CD4-positive, alpha-beta T cell treated with Interleukin-4 for 1 hour (primary cell): ENCODE measurements at regions not wholly inside any gene's neighbourhood (a gene's known extent, or its start where the extent isn't known, plus 50 kb on each side); places are given as distances from the start of the nearest gene placed in this dataset.
"Not testable (repeated sequence)": the region's sequence is repeated elsewhere in the genome, so short reads cannot be mapped to it uniquely, and the experiment has no call there.

Experiments
- DNase-seq, 2 donors: peaks; one replicate each; pipeline ENCODE4 v3.0.0-alpha.2; 2020 to 2022

- DNase-seq = no peak
Measured at GRCh38 chr5:57724836-57725235, 242.2 kb upstream of the ACTBL2 start.

- no peak for DNase-seq
Measured at GRCh38 chr5:57721226-57721625, 238.6 kb upstream of the ACTBL2 start.

GRCh38 chr5:57720656-57721055, 238.0 kb upstream of the ACTBL2 start:
- no peak for DNase-seq

- no peak for DNase-seq
Measured at GRCh38 chr5:57719216-57719615, 236.6 kb upstream of the ACTBL2 start.

GRCh38 chr5:57718155-57718554, 235.5 kb upstream of the ACTBL2 start:
- DNase-seq = no peak

- DNase-seq = no peak
Measured at GRCh38 chr5:57717555-57717954, 234.9 kb upstream of the ACTBL2 start.

- no peak for DNase-seq
Measured at GRCh38 chr5:57716661-57717060, 234.1 kb upstream of the ACTBL2 start.

- no peak for DNase-seq
Measured at GRCh38 chr5:57715296-57715695, 232.7 kb upstream of the ACTBL2 start.

GRCh38 chr5:57713535-57713934, 230.9 kb upstream of the ACTBL2 start:
- DNase-seq = not testable (repeated sequence)

GRCh38 chr5:57711946-57712345, 229.3 kb upstream of the ACTBL2 start:
- DNase-seq = no peak

GRCh38 chr5:57711471-57711870, 228.9 kb upstream of the ACTBL2 start:
- DNase-seq = no peak

- no peak for DNase-seq
Measured at GRCh38 chr5:57710126-57710525, 227.5 kb upstream of the ACTBL2 start.

- DNase-seq = no peak
Measured at GRCh38 chr5:57705769-57706168, 223.2 kb upstream of the ACTBL2 start.

GRCh38 chr5:57703721-57704120, 221.1 kb upstream of the ACTBL2 start:
- no peak for DNase-seq

GRCh38 chr5:57700484-57700883, 217.9 kb upstream of the ACTBL2 start:
- no peak for DNase-seq

GRCh38 chr5:57700072-57700471, 217.5 kb upstream of the ACTBL2 start:
- DNase-seq = no peak

- DNase-seq = no peak
Measured at GRCh38 chr5:57698802-57699201, 216.2 kb upstream of the ACTBL2 start.

GRCh38 chr5:57698086-57698485, 215.5 kb upstream of the ACTBL2 start:
- no peak for DNase-seq

- DNase-seq = no peak
Measured at GRCh38 chr5:57696825-57697570, 214.4 kb upstream of the ACTBL2 start.

- no peak for DNase-seq
Measured at GRCh38 chr5:57696389-57696769, 213.8 kb upstream of the ACTBL2 start.

GRCh38 chr5:57695706-57696388, 213.2 kb upstream of the ACTBL2 start:
- DNase-seq = no peak

GRCh38 chr5:57695179-57695578, 212.6 kb upstream of the ACTBL2 start:
- no peak for DNase-seq

GRCh38 chr5:57693488-57694305, 211.1 kb upstream of the ACTBL2 start:
- no peak for DNase-seq
